Endothelial cell of umbilical vein (primary cell): ENCODE measurements at regions not wholly inside any gene's neighbourhood (a gene's known extent, or its start where the extent isn't known, plus 50 kb on each side); places are given as distances from the start of the nearest gene placed in this dataset.

Experiments
- BruUV-seq: library from RNA; stranded (reverse); fragments of 400-500 nt; replicated peaks from 2 replicates; lab custom pipeline; 2021; lab: Mats Ljungman, UMichigan
- CTCF ChIA-PET: fragments of 300-600, 350-600 bp; sonication (Branson Sonifier 250); formaldehyde crosslinking; loops from one replicate; lab custom pipeline; 2021; ENCODE audit warnings: antibody characterized with exemption, inconsistent platforms; lab: Charles Lee
- POLR2A ChIA-PET: fragments of 300-600, 350-600 bp; sonication (Branson Sonifier 250); formaldehyde crosslinking; loops from one replicate; lab custom pipeline; 2021; ENCODE audit warnings: antibody characterized with exemption, inconsistent platforms; lab: Charles Lee
- DNase-seq: peaks from one replicate; pipeline ENCODE4 v3.0.0-alpha.2; 2011; ENCODE audit warnings: low read depth, low spot score
- FAIRE-seq: peaks from 2 replicates; lab custom pipeline; 2011; peaks lifted over from hg19 to GRCh38; lab: Jason Lieb, UNC
- H2AFZ ChIP-seq: 2 replicates; pipeline ENCODE4 v1.6.0; 2012; ENCODE audit warnings: low read depth, low read length, control low read depth, inconsistent platforms
- H3K27ac ChIP-seq: 2 replicates; pipeline ENCODE4 v1.5.1; 2011; ENCODE audit warnings: low read depth, mild to moderate bottlenecking, control low read depth, low read length, moderate library complexity; ENCODE audit not compliant: insufficient read depth
- H3K27me3 ChIP-seq, 2 experiments: 2 replicates each; pipeline versions ENCODE4 v1.6.0 to v1.6.1; 2011; ENCODE audit warnings: low read length in 2 of 2, mixed read lengths in 1 of 2; ENCODE audit not compliant: control insufficient read depth in 2 of 2, insufficient read depth in 2 of 2
- H3K36me3 ChIP-seq, 2 experiments: 2 replicates in 1 of 2; 3 replicates in 1 of 2; pipeline ENCODE4 v1.5.1; 2011; ENCODE audit warnings: low read length in 2 of 2, mild to moderate bottlenecking in 1 of 2, moderate library complexity in 1 of 2; ENCODE audit not compliant: control insufficient read depth in 2 of 2, insufficient read depth in 2 of 2; ENCODE audit errors: extremely low read depth in 1 of 2
- H3K4me1 ChIP-seq: 3 replicates; pipeline ENCODE4 v1.5.1; 2011; ENCODE audit warnings: mild to moderate bottlenecking, low read length; ENCODE audit not compliant: control insufficient read depth, insufficient read depth; ENCODE audit errors: extremely low read depth
- H3K4me2 ChIP-seq: 2 replicates; pipeline ENCODE4 v1.6.1; 2011; ENCODE audit warnings: low read length, control low read depth, mixed read lengths; ENCODE audit not compliant: insufficient read depth
- H3K4me3 ChIP-seq, 3 experiments: fragments of 200-600 bp in 1 of 3; sonication (generic), shearing (Covaris generic) in 1 of 3; replicated peaks in 1 of 3; 2 replicates each; pipeline ENCODE4 v1.5.1; 2011 to 2016; ENCODE audit warnings: control low read depth in 3 of 3, low read length in 3 of 3, mild to moderate bottlenecking in 2 of 3, inconsistent platforms in 1 of 3, low read depth in 1 of 3, moderate library complexity in 1 of 3; ENCODE audit not compliant: insufficient read depth in 1 of 3
- H3K79me2 ChIP-seq: 2 replicates; pipeline ENCODE4 v1.6.0; 2012; ENCODE audit warnings: low read length, inconsistent platforms; ENCODE audit not compliant: control insufficient read depth, insufficient read depth
- H3K9ac ChIP-seq: replicated peaks from 2 replicates; pipeline ENCODE3; 2011; ENCODE audit warnings: low read length, control low read depth; ENCODE audit not compliant: insufficient read depth; ENCODE audit errors: extremely low read depth
- H3K9me1 ChIP-seq: replicated peaks from 3 replicates; pipeline ENCODE4 v1.6.0; 2011; ENCODE audit warnings: mild to moderate bottlenecking, low read length; ENCODE audit not compliant: control insufficient read depth, insufficient read depth; ENCODE audit errors: extremely low read depth
- H3K9me3 ChIP-seq: replicated peaks from 2 replicates; pipeline ENCODE4 v1.5.1; 2012; ENCODE audit warnings: low read length, inconsistent platforms; ENCODE audit not compliant: control insufficient read depth, insufficient read depth
- H4K20me1 ChIP-seq: replicated peaks from 2 replicates; pipeline ENCODE3; 2011; ENCODE audit warnings: mild to moderate bottlenecking, low read length; ENCODE audit not compliant: control insufficient read depth, insufficient read depth; ENCODE audit errors: extremely low read depth
- CTCF ChIP-seq, 2 donors: IDR thresholded peaks; 1 replicate in 1 of 2; 2 replicates in 1 of 2; pipeline ENCODE4 v1.5.1; 2011; ENCODE audit warnings: low read length in 2 of 2, mild to moderate bottlenecking in 2 of 2, moderate library complexity in 2 of 2, control low read depth in 1 of 2, inconsistent platforms in 1 of 2, low read depth in 1 of 2; ENCODE audit not compliant: insufficient read depth in 1 of 2; ENCODE audit errors: extremely low read depth in 1 of 2
- EZH2 ChIP-seq: IDR thresholded peaks from 2 replicates; pipeline ENCODE4 v1.6.1; 2012; ENCODE audit warnings: borderline replicate concordance, low read depth, mild to moderate bottlenecking, moderate library complexity, low read length, inconsistent platforms; ENCODE audit not compliant: severe bottlenecking
- FOS ChIP-seq: IDR thresholded peaks from 2 replicates; pipeline ENCODE4 v1.6.1; 2011; ENCODE audit warnings: mild to moderate bottlenecking, low read length, moderate library complexity, borderline replicate concordance; ENCODE audit not compliant: insufficient read depth
- GATA2 ChIP-seq: IDR thresholded peaks from 2 replicates; pipeline ENCODE4 v1.7.0; 2011; ENCODE audit warnings: low read depth, mild to moderate bottlenecking, moderate library complexity, mixed read lengths, low read length; ENCODE audit not compliant: insufficient read length, insufficient read depth
- JUN ChIP-seq: IDR thresholded peaks from 2 replicates; pipeline ENCODE4 v1.6.1; 2011; ENCODE audit warnings: borderline replicate concordance, low read depth; ENCODE audit not compliant: insufficient read length, insufficient read depth
- MAX ChIP-seq: IDR thresholded peaks from 2 replicates; pipeline ENCODE4 v1.6.1; 2011; ENCODE audit not compliant: insufficient read depth, insufficient read length
- MYC ChIP-seq: IDR thresholded peaks from one replicate; pipeline ENCODE4 v1.6.1; 2011; ENCODE audit warnings: mild to moderate bottlenecking, low read depth, low read length
- POLR2A ChIP-seq: IDR thresholded peaks from 2 replicates; pipeline ENCODE4 v1.6.1; 2012; ENCODE audit warnings: low read depth, mild to moderate bottlenecking, control low read depth, low read length
- POLR2AphosphoS5 ChIP-seq: IDR thresholded peaks from 2 replicates; pipeline ENCODE4 v1.6.1; 2012; ENCODE audit warnings: low read depth, mild to moderate bottlenecking, control low read depth, low read length, moderate library complexity; ENCODE audit not compliant: insufficient read depth
- dilution Hi-C: fragments of 300-500 bp; cut with MboI; formaldehyde crosslinking; loops from one replicate; pipeline ENCODE4 v1.15.0; 2019; ENCODE audit warnings: low sequenced_read_pairs; ENCODE audit not compliant: extremely low pct_ligation_motif_present
- intact Hi-C: fragments of 100-400 bp; cut with micrococcal nuclease; formaldehyde crosslinking; loops from one replicate; pipeline ENCODE4 v1.10.0; 2022

- H3K9me3 ChIP-seq: no peaks in the 10 kb centered on the region
- FAIRE-seq: no peak
- dilution Hi-C loops (no loop called here), intact Hi-C loops (loop anchor here (1.0 kb wide), 1 partner anchor 115 kb away; no protein-coding TSS in a partner anchor)
- no TSS peak for BruUV-seq
- H3K27ac ChIP-seq: no peak overlapping the region
- H3K27me3 ChIP-seq: no peaks in the 10 kb centered on the region
- no peaks in the 10 kb centered on the region for H3K79me2 ChIP-seq
- ChIA-PET CTCF (interaction anchor here (0.9 kb wide), 2 partner anchors 12 to 37 kb away, joined by 3 to 4 read pairs; no protein-coding TSS in a partner anchor), POLR2A (no interaction called here)
- DNase-seq: no peak
- H3K9me1 ChIP-seq: no peaks in the 10 kb centered on the region
- TF ChIP-seq MAX (no peak), JUN (no peak), POLR2A (no peak), MYC (no peak), GATA2 (no peak), POLR2AphosphoS5 (no peak), FOS (no peak), CTCF (IDR thresholded peaks at IDR 0.05; ENCODE audit: extremely low read depth in 1 of 2, insufficient read depth in 1 of 2, low read depth in 1 of 2, low read length in 2 of 2) (no peak), EZH2 (no peak)
- H2AFZ ChIP-seq: no peak overlapping the region
- H4K20me1 ChIP-seq: no peaks in the 10 kb centered on the region
- H3K4me2 ChIP-seq: no peak overlapping the region
- H3K36me3 ChIP-seq: no peaks in the 10 kb centered on the region
- no peak overlapping the region for H3K9ac ChIP-seq
- no peak overlapping the region for H3K4me3 ChIP-seq
- no peaks in the 10 kb centered on the region for H3K4me1 ChIP-seq
Measured at GRCh38 chr4:101439926-101440325, 92.6 kb upstream of the PPP3CA start.
